Central memory CD4-positive, alpha-beta T cell (primary cell): ENCODE measurements at regions not wholly inside any gene's neighbourhood (a gene's known extent, or its start where the extent isn't known, plus 50 kb on each side); places are given as distances from the start of the nearest gene placed in this dataset.

Experiments
- DNase-seq: peaks from one replicate; pipeline ENCODE4 v3.0.0; 2022

DNA sequence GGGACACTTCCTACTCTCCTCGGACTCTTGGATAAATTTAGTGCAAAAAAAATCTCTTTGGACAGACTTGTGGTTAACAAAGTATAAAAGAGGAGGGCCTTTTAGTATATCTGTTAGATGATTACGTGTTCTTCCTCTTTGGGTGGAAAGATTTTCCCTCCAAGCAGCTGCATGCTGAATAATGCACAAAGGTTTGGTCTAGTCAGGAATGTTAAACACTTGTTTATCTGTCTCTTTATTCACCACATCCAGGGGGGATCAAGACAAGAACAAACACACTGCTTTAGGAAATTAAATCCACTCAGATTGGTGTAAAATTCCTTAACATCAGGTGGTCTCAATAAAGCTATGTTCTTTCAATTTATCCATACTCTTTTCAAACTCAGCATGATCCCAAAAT is 260.9 kb upstream of the CHD6 start:
- no peak for DNase-seq

DNA sequence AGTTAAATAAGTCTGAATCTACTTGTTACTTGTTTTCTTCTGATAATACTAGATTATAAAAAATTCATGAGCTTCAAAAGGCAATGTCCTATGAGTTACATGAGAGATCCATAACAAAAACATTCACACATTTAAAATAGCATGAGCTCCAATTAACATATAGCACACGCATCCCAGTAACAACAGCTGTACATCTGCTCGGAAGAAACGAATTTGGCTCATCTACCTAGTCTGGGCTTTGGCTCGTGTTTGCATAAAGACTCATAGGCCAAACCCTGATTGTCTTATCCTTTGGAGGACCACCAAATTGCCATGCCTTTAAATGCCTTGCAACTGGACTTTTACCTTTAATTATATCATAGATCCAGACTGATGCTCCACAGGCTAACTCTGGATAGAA is 259.7 kb upstream of the CHD6 start:
- DNase-seq: no peak

DNA sequence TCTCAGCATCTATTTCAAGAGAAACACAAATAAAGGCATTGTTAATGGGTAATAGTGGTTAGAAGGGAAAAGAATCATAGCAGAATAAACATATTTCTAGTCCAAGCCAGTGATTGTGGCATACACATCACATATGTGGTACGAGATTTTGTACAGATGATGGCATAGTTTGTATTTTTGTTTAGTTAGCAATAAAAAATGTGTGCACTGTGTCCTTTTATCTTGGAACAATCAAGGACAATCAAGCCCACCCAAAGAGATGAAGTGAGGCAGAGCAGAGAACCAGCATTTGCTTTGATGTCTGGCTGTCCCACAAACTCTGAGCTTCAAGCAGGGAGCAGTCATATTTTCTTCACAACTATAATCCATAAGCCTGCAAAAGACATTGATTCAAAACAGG is 256.5 kb upstream of the CHD6 start:
- no peak for DNase-seq

GRCh38 chr20:41872930-41873329 is 254.8 kb upstream of the CHD6 start:
- no peak for DNase-seq

DNA sequence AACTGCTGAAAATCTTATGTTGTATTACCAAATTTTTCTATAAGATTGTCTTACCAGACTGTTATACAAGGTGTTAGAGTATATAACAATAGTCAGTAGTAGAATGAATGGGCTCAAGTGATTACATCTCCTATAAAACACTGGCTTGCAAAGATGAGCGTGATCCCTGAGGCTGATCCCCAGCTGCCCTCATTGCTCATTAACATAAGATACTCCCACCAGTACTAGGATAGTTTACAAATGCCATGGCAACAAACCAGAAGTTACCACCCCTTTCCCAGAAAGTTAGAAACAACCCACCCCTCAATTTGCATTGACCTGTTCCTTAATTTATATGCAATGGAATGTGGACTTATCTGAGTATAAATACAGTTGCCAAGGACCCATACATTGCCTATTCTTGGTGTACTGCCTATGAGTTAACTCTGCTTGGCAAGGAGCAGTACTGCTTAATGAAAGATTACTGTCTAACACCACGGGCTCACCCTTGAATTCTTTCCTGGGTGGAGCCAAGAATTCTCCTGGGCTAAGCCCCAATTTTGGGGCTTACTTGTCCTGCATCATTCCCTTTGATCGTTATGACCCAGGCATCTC is 252.8 kb upstream of the CHD6 start:
- no peak for DNase-seq

- DNase-seq: no peak
Observed at GRCh38 chr20:41869261-41869660, 251.1 kb upstream of the CHD6 start.

DNA sequence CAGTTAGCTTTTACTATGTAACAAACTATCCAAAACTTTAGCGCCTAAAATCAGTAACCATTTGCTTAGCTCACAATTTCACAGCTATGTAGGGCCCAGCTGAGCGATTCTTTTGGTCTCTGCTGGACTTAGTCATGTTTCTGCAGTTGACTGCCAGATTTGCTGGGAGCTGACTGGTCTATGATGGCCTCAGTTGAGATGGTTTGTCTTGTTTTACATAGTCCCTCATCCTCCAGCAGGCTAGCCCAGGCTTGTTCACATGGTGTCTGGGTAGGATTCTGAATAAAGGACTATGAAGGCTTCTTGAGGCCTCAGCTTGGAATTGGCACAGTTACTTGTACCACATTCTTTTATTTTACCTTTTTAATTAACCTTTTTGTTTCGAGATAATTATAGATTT is 247.8 kb upstream of the CHD6 start:
- no peak for DNase-seq

GRCh38 chr20:41862476-41862875 is 244.3 kb upstream of the CHD6 start:
- no peak for DNase-seq

DNA sequence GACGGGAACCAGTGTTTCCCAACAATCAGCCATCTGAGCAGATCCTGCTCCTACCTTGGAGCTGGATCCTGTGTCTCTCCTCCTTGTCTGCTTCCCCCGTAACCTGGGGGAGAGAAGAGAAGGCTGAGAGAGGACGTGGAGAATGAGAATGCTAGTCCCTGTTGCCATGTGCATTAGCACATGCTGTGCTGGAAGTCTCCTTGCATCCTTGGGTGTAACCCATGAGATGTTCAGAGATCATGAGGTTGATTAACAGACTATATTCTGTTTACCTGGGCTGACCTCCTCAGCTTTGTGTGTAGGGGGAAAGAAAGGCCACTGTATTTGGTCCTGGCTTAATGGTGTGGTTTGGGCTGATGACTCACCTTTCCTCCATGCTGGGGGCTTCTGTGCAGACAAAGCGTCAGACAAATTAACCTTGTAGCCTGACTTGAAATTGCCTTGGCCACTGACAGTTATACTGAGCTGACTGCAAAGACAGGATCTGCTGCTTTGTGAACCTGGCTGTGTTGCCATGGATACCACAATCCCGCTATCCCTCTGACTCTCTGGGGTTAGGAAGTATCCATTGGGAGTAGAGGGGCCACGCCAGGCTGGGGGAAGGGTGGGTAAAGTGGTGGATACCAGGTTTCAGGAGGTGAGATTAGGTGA is 243.7 kb upstream of the CHD6 start:
- DNase-seq: no peak

- no peak for DNase-seq
Observed at GRCh38 chr20:41854765-41855164, 236.6 kb upstream of the CHD6 start.

- DNase-seq: no peak
Observed at GRCh38 chr20:41853806-41854205, 235.6 kb upstream of the CHD6 start.

GRCh38 chr20:41848180-41848579 is 230.0 kb upstream of the CHD6 start:
- no peak for DNase-seq

- DNase-seq: no peak
Observed at GRCh38 chr20:41837669-41838224, 219.6 kb upstream of the CHD6 start.

GRCh38 chr20:41833739-41834138 is 215.6 kb upstream of the CHD6 start:
- DNase-seq: no peak

- DNase-seq: no peak
Observed at GRCh38 chr20:41830702-41831101, 212.5 kb upstream of the CHD6 start.

DNA sequence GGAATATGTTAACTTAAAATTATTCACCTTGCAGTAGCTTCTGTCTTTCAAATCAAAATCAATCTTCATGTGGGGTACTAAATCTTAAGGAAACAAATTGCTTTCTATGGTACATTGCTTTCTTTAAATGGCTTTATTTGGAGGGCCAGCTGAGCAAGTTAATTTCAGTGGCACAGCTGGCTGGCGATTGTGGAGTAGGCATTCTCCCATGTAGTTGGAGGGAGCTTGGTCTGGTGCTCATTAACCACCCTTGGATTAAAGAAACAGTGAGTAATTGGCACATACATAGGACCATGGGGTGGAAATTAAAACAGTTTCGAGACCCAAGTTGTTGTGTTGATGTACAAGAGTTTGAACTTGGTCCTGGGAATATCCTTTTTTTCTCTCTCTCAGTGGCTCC is 201.3 kb upstream of the CHD6 start:
- no peak for DNase-seq

- no peak for DNase-seq
Observed at GRCh38 chr20:41818991-41819390, 200.8 kb upstream of the CHD6 start.

- no peak for DNase-seq
Observed at GRCh38 chr20:41818369-41818768, 200.2 kb upstream of the CHD6 start.

- no peak for DNase-seq
Observed at GRCh38 chr20:41811456-41811855, 193.3 kb upstream of the CHD6 start.

GRCh38 chr20:41800040-41800439 is 181.9 kb upstream of the CHD6 start:
- no peak for DNase-seq

DNA sequence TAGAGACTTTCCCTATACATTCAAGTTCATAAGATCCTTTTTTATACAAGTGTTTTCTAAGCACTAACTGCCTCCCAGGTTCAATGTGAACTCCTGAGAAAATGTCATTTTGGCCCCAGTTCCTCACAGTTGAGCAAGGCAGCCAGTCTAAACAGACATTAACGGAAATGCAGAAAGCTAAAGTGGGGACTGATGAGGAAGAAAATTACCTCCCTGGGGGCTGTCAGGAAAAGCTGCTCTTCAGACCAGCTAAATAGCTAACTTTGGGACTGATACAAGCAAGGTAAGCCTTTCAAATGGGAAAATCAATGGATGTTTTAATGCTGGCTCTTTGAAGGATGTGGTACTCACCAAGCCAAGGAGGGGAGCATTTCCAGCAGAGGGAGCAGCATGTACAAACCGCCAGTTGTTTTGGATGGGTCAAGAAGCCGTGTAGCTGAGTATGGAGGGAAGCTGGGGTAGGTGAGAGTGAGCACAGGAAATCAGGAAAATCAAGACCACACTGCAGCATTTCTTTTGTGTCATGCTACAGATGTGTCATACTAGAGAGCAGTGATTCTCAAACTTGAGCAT is 180.8 kb upstream of the CHD6 start:
- DNase-seq: no peak

GRCh38 chr20:41786158-41786557 is 168.0 kb upstream of the CHD6 start:
- DNase-seq: no peak

DNA sequence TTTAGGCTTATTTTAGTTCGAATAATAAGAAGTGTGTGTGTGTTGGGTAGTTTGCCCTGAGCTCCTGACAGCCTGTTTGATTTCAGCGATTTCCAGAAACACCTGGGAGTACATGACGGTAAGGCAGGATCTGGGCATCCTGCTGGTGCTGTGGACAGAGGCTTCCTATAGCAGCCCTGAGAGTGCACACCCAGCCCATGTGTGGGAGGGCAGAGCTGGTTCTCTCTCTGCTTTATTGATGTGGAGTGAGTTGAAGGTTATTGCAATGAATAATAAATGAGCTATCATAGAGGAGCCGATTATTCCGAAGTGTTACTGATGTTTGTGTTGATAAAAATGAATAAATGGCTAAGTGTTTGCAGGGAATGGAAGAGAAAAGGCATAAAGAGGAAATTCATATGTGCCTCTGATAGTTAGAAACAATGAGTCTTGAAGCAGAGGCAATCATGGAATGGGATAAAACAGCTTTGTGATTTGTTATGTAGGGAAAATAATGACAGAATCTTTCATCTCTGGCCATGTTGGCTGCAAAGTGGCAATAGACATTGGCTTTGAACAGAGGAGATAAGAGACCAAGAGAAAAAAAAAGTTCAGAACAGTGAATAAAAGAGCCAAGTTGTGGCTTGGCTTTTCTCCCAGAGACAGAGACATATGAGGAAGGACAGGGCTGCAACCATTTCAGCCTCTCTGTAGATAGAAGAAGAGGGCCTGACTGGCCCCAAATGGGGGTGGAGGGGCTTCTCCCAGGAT is 166.2 kb upstream of the CHD6 start:
- DNase-seq: no peak
